ENCODE measurements at regions not wholly inside any gene's neighbourhood (a gene's known extent, or its start where the extent isn't known, plus 50 kb on each side); places are given as distances from the start of the nearest gene placed in this dataset.

- ChIA-PET POLR2A (ENCODE audit: unreplicated experiment) (no interaction called here), CTCF (no interaction called here)
- H4K20me1 ChIP-seq (ENCODE audit: low read length) = no peaks in the 10 kb centered on the region
- H3K79me2 ChIP-seq (ENCODE audit: low read length) = no peaks in the 10 kb centered on the region
- no peak for ATAC-seq
- no peaks in the 10 kb centered on the region for H3K27me3 ChIP-seq (ENCODE audit: low read length)
- H3K27ac ChIP-seq (ENCODE audit: low read length) = no peak overlapping the region
- intact Hi-C loops (cut with micrococcal nuclease) = no loop called here
- no peaks in the 10 kb centered on the region for H3K9me2 ChIP-seq (replicated peaks; ENCODE audit: low read length)
- no peak overlapping the region for H3K4me3 ChIP-seq (ENCODE audit: low read length)
- H3K9ac ChIP-seq (ENCODE audit: low read length) = no peak overlapping the region
- DNase-seq = no peak
- H3K4me1 ChIP-seq (ENCODE audit: insufficient read depth, low read length) = no peaks in the 10 kb centered on the region
- H3F3A ChIP-seq (ENCODE audit: low read length, unreplicated experiment) = no peaks in the 10 kb centered on the region
- BruUV-seq (replicated peaks) = no TSS peak
- no peaks in the 10 kb centered on the region for H3K9me3 ChIP-seq (ENCODE audit: low read length)
- H3K36me3 ChIP-seq (ENCODE audit: low read depth, low read length) = no peaks in the 10 kb centered on the region
- H2AFZ ChIP-seq (ENCODE audit: low read length) = no peak overlapping the region
- no peak for TF ChIP-seq CTCF (conservative IDR thresholded peaks at IDR 0.05; ENCODE audit: low read depth, low read length)
- TF ChIP-seq EZH2 (IDR thresholded peaks at IDR 0.05; ENCODE audit: low read length, unreplicated experiment) = no peak
- no peak for TF ChIP-seq EZH2phosphoT487 (IDR thresholded peaks at IDR 0.05; ENCODE audit: borderline replicate concordance, low read length)
- H3K4me2 ChIP-seq (ENCODE audit: low read length) = no peak overlapping the region
Measured at GRCh38 chr2:193980599-193980998, 1676.4 kb upstream of the SLC39A10 start.

- Histone ChIP-seq H3K9ac (ENCODE audit: low read length) (no peak overlapping the region), H3K36me3 (ENCODE audit: low read depth, low read length) (no peaks in the 10 kb centered on the region), H3K79me2 (ENCODE audit: low read length) (no peaks in the 10 kb centered on the region), H4K20me1 (ENCODE audit: low read length) (no peaks in the 10 kb centered on the region), H3K4me3 (ENCODE audit: low read length) (no peak overlapping the region), H3K9me2 (replicated peaks; ENCODE audit: low read length) (no peaks in the 10 kb centered on the region), H3K9me3 (ENCODE audit: low read length) (no peaks in the 10 kb centered on the region), H3F3A (ENCODE audit: low read length, unreplicated experiment) (no peaks in the 10 kb centered on the region), H3K27ac (ENCODE audit: low read length) (no peak overlapping the region), H3K27me3 (ENCODE audit: low read length) (no peaks in the 10 kb centered on the region), H3K4me2 (ENCODE audit: low read length) (no peak overlapping the region), H3K4me1 (ENCODE audit: insufficient read depth, low read length) (no peaks in the 10 kb centered on the region), H2AFZ (ENCODE audit: low read length) (no peak overlapping the region)
- ChIA-PET POLR2A (ENCODE audit: unreplicated experiment) (no interaction called here), CTCF (no interaction called here)
- ATAC-seq = no peak
- intact Hi-C loops (cut with micrococcal nuclease) = no loop called here
- TF ChIP-seq EZH2phosphoT487 (IDR thresholded peaks at IDR 0.05; ENCODE audit: borderline replicate concordance, low read length) (no peak), EZH2 (IDR thresholded peaks at IDR 0.05; ENCODE audit: low read length, unreplicated experiment) (no peak), CTCF (conservative IDR thresholded peaks at IDR 0.05; ENCODE audit: low read depth, low read length) (no peak)
- no peak for DNase-seq
- no TSS peak for BruUV-seq (replicated peaks)
Measured at GRCh38 chr2:193973781-193974180, 1683.2 kb upstream of the SLC39A10 start.

GRCh38 chr2:193966590-193966989 lies 1690.4 kb upstream of the SLC39A10 start:
- POLR2A ChIA-PET (ENCODE audit: unreplicated experiment) = interaction anchor here (0.6 kb wide), 1 partner anchor 1690 kb away, joined by 3 read pairs; no protein-coding TSS in a partner anchor

More at GRCh38 chr2:193966590-193966989, 1690.4 kb upstream of the SLC39A10 start:
- peak; percentile 99 for ATAC-seq
- H3K9ac ChIP-seq (ENCODE audit: low read length) = no peak overlapping the region
- H4K20me1 ChIP-seq (ENCODE audit: low read length) = no peaks in the 10 kb centered on the region
- TF ChIP-seq EZH2phosphoT487 (IDR thresholded peaks at IDR 0.05; ENCODE audit: borderline replicate concordance, low read length) = no peak
- no peak for TF ChIP-seq EZH2 (IDR thresholded peaks at IDR 0.05; ENCODE audit: low read length, unreplicated experiment)
- no peak for TF ChIP-seq CTCF (conservative IDR thresholded peaks at IDR 0.05; ENCODE audit: low read depth, low read length)
- no peaks in the 10 kb centered on the region for H3K9me2 ChIP-seq (replicated peaks; ENCODE audit: low read length)
- H3K79me2 ChIP-seq (ENCODE audit: low read length) = no peaks in the 10 kb centered on the region
- no peaks in the 10 kb centered on the region for H3K27me3 ChIP-seq (ENCODE audit: low read length)
- CTCF ChIA-PET = no interaction called here
- H3F3A ChIP-seq (ENCODE audit: low read length, unreplicated experiment) = no peaks in the 10 kb centered on the region
- H3K9me3 ChIP-seq (ENCODE audit: low read length) = no peaks in the 10 kb centered on the region
- no peaks in the 10 kb centered on the region for H3K4me1 ChIP-seq (ENCODE audit: insufficient read depth, low read length)
- H3K4me3 ChIP-seq (ENCODE audit: low read length) = no peak overlapping the region
- H3K27ac ChIP-seq (ENCODE audit: low read length) = no peak overlapping the region
- H3K36me3 ChIP-seq (ENCODE audit: low read depth, low read length) = no peaks in the 10 kb centered on the region
- no TSS peak for BruUV-seq (replicated peaks)
- no peak overlapping the region for H2AFZ ChIP-seq (ENCODE audit: low read length)
- peak; percentile 59 for DNase-seq
- intact Hi-C loops (cut with micrococcal nuclease) = loop anchor here (1.0 kb wide), 1 partner anchor 1352 kb away; no protein-coding TSS in a partner anchor
- H3K4me2 ChIP-seq (ENCODE audit: low read length) = no peak overlapping the region
